Activated CD4-positive, alpha-beta memory T cell treated with anti-CD3 and anti-CD28 coated beads, Interleukin-2, amount 10 ng/mL, durations not matched to agents 7 days and 5 days (primary cell): ENCODE measurements at regions not wholly inside any gene's neighbourhood (a gene's known extent, or its start where the extent isn't known, plus 50 kb on each side); places are given as distances from the start of the nearest gene placed in this dataset.
"Not testable (repeated sequence)": the region's sequence is repeated elsewhere in the genome, so short reads cannot be mapped to it uniquely, and the experiment has no call there.

Experiments
- CTCF ChIA-PET: fragments of 350-600 bp; sonication (Branson Sonifier 250); formaldehyde crosslinking; loops from one replicate; lab custom pipeline; 2021; ENCODE audit warnings: antibody characterized with exemption, inconsistent platforms; lab: Charles Lee
- POLR2A ChIA-PET: fragments of 350-600 bp; sonication (Branson Sonifier 250); formaldehyde crosslinking; loops from one replicate; lab custom pipeline; 2021; ENCODE audit warnings: antibody characterized with exemption; lab: Charles Lee
- DNase-seq: peaks from one replicate; pipeline ENCODE4 v3.0.0-alpha.2; 2020
- H3K27ac Mint-ChIP-seq: one replicate; pipeline ENCODE4 v1.8.0; 2021; ENCODE audit warnings: mild to moderate bottlenecking, mixed read lengths
- H3K27me3 Mint-ChIP-seq: one replicate; pipeline ENCODE4 v1.8.0; 2021; ENCODE audit warnings: mixed read lengths
- H3K36me3 Mint-ChIP-seq: one replicate; pipeline ENCODE4 v1.8.0; 2021; ENCODE audit warnings: low read depth, mixed read lengths
- H3K4me1 Mint-ChIP-seq: one replicate; pipeline ENCODE4 v1.8.0; 2021; ENCODE audit warnings: mixed read lengths
- H3K4me3 Mint-ChIP-seq: one replicate; pipeline ENCODE4 v1.8.0; 2021; ENCODE audit warnings: mild to moderate bottlenecking, mixed read lengths
- H3K9me3 Mint-ChIP-seq: one replicate; pipeline ENCODE4 v1.8.0; 2021; ENCODE audit warnings: mixed read lengths

GRCh38 chr10:85492684-85493083 lies 873.9 kb downstream of the GRID1 start:
- H3K9me3 Mint-ChIP-seq = no peaks in the 10 kb centered on the region
- no peak for DNase-seq
- no peaks in the 10 kb centered on the region for H3K27me3 Mint-ChIP-seq
- no peaks in the 10 kb centered on the region for H3K36me3 Mint-ChIP-seq
- no peak overlapping the region for H3K4me3 Mint-ChIP-seq
- POLR2A ChIA-PET = no interaction called here
- peaks cover 5% of the 10 kb centered on the region for H3K4me1 Mint-ChIP-seq
- H3K27ac Mint-ChIP-seq = no peak overlapping the region
- CTCF ChIA-PET = no interaction called here

DNA sequence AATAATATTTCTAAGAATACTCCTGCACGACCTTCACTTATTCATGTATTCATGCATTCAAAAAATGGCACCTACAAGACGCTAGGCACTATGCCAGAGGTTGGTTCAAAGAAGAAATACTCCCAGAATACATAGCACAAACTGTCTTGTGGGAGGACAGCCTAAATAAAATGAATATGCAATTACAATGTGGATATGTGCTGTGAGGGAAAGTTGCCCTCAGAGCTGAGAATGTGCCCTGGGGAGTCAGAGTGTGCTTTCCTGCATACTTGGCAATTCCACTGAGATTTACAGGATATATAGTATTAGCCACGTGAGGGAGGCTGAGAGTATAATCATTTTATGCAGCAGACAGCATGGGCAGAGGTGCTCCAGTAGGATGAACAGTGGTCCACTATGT lies 872.9 kb downstream of the GRID1 start:
- H3K4me1 Mint-ChIP-seq = peaks cover 5% of the 10 kb centered on the region
- H3K4me3 Mint-ChIP-seq = no peak overlapping the region
- no peak for DNase-seq
- H3K9me3 Mint-ChIP-seq = no peaks in the 10 kb centered on the region
- H3K36me3 Mint-ChIP-seq = no peaks in the 10 kb centered on the region
- no peak overlapping the region for H3K27ac Mint-ChIP-seq
- ChIA-PET POLR2A (no interaction called here), CTCF (no interaction called here)
- no peaks in the 10 kb centered on the region for H3K27me3 Mint-ChIP-seq

GRCh38 chr10:85504641-85505040 lies 862.0 kb downstream of the GRID1 start:
- CTCF ChIA-PET, H3K27ac Mint-ChIP-seq, H3K9me3 Mint-ChIP-seq, POLR2A ChIA-PET, DNase-seq, H3K4me1 Mint-ChIP-seq, H3K36me3 Mint-ChIP-seq, H3K27me3 Mint-ChIP-seq, H3K4me3 Mint-ChIP-seq: not testable (repeated sequence)

GRCh38 chr10:85508159-85508558 lies 858.4 kb downstream of the GRID1 start:
- Mint-ChIP-seq H3K27me3 (no peaks in the 10 kb centered on the region), H3K4me3 (no peak overlapping the region), H3K36me3 (no peaks in the 10 kb centered on the region), H3K4me1 (no peaks in the 10 kb centered on the region), H3K9me3 (no peaks in the 10 kb centered on the region), H3K27ac (no peak overlapping the region)
- no peak for DNase-seq
- ChIA-PET CTCF (no interaction called here), POLR2A (no interaction called here)

- CTCF ChIA-PET = no interaction called here
- POLR2A ChIA-PET = no interaction called here
Observed at GRCh38 chr10:85510682-85511081, 855.9 kb downstream of the GRID1 start.

DNA sequence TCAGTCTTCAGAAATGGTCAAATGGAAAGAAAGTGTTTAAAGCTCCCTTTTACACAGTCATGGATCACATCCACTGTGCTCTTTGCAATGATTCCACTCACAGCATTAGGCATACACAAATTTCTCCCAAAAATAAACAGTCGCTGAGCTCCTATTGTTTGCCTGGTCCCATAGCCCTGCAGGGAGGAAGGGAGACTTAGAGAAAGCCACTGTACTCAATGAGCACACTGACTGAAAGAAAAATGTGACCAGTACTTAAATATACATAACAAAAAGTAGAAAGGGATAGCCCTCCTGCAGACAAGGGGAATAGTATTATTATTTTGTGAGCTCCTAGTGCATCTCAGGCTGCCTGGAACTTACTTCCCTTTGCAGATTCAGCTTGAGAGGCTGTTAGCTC lies 853.2 kb downstream of the GRID1 start:
- Mint-ChIP-seq H3K27ac (no peak overlapping the region), H3K27me3 (peaks cover 2% of the 10 kb centered on the region), H3K4me1 (no peaks in the 10 kb centered on the region), H3K4me3 (no peak overlapping the region), H3K36me3 (no peaks in the 10 kb centered on the region), H3K9me3 (no peaks in the 10 kb centered on the region)
- ChIA-PET CTCF (no interaction called here), POLR2A (no interaction called here)
- DNase-seq = no peak

More at GRCh38 chr10:85510682-85511081, 855.9 kb downstream of the GRID1 start:
- no peak for DNase-seq
- Mint-ChIP-seq H3K9me3 (no peaks in the 10 kb centered on the region), H3K4me1 (no peaks in the 10 kb centered on the region), H3K36me3 (no peaks in the 10 kb centered on the region), H3K4me3 (no peak overlapping the region), H3K27me3 (peaks cover 2% of the 10 kb centered on the region), H3K27ac (no peak overlapping the region)

GRCh38 chr10:85515316-85515715 lies 851.3 kb downstream of the GRID1 start:
- ChIA-PET CTCF (no interaction called here), POLR2A (no interaction called here)
- H3K27me3 Mint-ChIP-seq = peaks cover 2% of the 10 kb centered on the region
- H3K27ac Mint-ChIP-seq = no peak overlapping the region
- H3K4me1 Mint-ChIP-seq = no peaks in the 10 kb centered on the region
- no peak for DNase-seq
- no peaks in the 10 kb centered on the region for H3K9me3 Mint-ChIP-seq
- H3K4me3 Mint-ChIP-seq = no peak overlapping the region
- H3K36me3 Mint-ChIP-seq = no peaks in the 10 kb centered on the region

DNA sequence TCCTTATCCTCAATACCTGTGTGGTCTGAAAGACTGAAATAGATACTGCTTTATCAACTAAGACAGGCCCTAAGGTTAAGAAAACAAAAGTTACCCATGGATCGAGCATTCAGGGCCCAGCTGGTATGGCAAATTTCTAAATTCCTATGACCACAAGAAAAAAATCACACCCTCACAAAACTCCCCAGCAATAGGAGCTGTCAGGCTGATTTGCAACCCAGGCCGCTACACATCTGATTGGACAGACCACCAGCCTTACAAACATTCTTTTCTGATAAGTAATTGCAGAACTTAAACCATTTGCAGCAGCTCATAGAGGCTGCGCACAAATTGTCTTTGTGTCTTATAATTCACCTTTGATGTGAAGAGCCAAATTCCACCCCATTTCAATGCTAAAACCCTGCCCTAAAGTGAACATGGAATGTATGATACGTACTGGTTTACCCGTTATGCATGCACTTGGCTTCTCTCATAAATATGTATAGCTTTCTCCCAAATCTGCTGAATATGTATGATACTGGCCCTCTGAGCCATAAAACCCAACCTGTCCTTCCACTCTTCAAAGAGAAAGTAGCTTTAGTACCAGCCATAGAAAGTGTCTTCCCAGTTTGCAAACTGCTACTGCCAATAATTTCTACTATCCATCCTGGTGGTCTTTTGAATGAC lies 842.5 kb downstream of the GRID1 start:
- Mint-ChIP-seq H3K9me3 (peaks cover 11% of the 10 kb centered on the region), H3K4me1 (no peaks in the 10 kb centered on the region), H3K4me3 (no peak overlapping the region), H3K36me3 (no peaks in the 10 kb centered on the region), H3K27me3 (no peaks in the 10 kb centered on the region), H3K27ac (no peak overlapping the region)
- ChIA-PET POLR2A (no interaction called here), CTCF (no interaction called here)
- DNase-seq = no peak

DNA sequence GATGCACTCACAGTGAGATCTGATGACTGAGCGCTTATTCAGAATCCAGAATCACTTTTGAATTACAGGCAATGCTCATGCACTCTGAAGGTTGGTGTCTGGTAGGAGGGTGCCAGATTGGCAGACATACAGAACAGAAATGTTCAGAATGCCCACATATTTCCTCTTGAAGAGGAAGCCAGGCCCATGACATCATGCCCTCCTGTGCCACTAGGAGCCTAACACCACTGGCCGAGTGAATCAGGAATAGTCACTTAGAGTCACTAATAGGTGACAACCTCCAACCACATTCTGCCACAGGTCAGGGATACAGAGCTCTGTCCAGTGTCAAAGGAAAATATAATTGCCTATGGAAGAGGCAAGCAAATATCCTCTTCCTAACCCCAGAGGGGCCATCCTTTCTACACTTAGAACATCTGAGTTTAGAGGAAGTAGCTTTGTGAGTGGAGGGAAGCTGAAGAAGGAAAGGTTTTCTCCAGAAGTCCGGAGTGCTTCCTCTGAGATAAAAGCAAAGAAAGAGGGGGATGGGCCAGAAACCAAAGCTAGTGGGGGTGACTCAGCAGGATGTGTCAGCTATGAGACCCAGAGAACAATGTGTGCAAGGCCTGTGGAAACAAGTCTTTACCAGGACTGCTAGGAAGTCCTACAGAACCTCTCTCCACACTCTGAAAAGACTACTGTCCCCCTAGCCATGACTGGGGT lies 838.8 kb downstream of the GRID1 start:
- DNase-seq = no peak
- Mint-ChIP-seq H3K4me3 (no peak overlapping the region), H3K4me1 (no peaks in the 10 kb centered on the region), H3K27me3 (no peaks in the 10 kb centered on the region), H3K36me3 (no peaks in the 10 kb centered on the region), H3K27ac (no peak overlapping the region), H3K9me3 (peaks cover 11% of the 10 kb centered on the region)
- ChIA-PET POLR2A (no interaction called here), CTCF (no interaction called here)

DNA sequence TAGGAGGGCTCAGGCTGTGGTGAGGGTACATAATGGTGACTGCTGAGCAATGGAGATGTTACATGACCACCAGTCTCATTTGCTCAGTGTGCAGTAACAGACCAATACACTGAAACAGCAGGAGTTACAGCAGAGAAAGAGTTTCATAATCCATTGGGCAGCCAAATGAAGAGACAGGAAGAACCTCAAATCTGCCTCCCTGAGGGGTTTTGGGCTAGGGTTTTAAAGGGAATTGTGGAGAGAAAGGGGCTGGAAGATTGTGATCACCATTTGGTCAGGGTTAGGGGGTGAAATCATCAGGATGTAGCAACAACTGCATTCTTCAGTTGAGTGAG lies 838.3 kb downstream of the GRID1 start:
- Mint-ChIP-seq H3K4me1 (no peaks in the 10 kb centered on the region), H3K36me3 (no peaks in the 10 kb centered on the region), H3K27ac (no peak overlapping the region), H3K27me3 (peaks cover 4% of the 10 kb centered on the region), H3K9me3 (peaks cover 11% of the 10 kb centered on the region), H3K4me3 (no peak overlapping the region)
- DNase-seq = no peak
- POLR2A ChIA-PET = no interaction called here
- CTCF ChIA-PET = no interaction called here

- Mint-ChIP-seq H3K4me3 (no peak overlapping the region), H3K9me3 (peaks cover 11% of the 10 kb centered on the region), H3K27me3 (peaks cover 4% of the 10 kb centered on the region), H3K36me3 (no peaks in the 10 kb centered on the region), H3K4me1 (no peaks in the 10 kb centered on the region), H3K27ac (no peak overlapping the region)
- ChIA-PET POLR2A (no interaction called here), CTCF (no interaction called here)
- no peak for DNase-seq
Observed at GRCh38 chr10:85531706-85532105, 834.9 kb downstream of the GRID1 start.

- Mint-ChIP-seq H3K4me1 (no peaks in the 10 kb centered on the region), H3K36me3 (no peaks in the 10 kb centered on the region), H3K27ac (no peak overlapping the region), H3K27me3 (peaks cover 4% of the 10 kb centered on the region), H3K4me3 (no peak overlapping the region), H3K9me3 (peaks cover 9% of the 10 kb centered on the region)
- CTCF ChIA-PET = no interaction called here
- no peak for DNase-seq
- POLR2A ChIA-PET = no interaction called here
Observed at GRCh38 chr10:85532773-85533172, 833.8 kb downstream of the GRID1 start.

- Mint-ChIP-seq H3K27me3 (peaks cover 4% of the 10 kb centered on the region), H3K36me3 (no peaks in the 10 kb centered on the region), H3K27ac (no peak overlapping the region), H3K4me3 (no peak overlapping the region), H3K9me3 (no peaks in the 10 kb centered on the region), H3K4me1 (no peaks in the 10 kb centered on the region)
- no peak for DNase-seq
- CTCF ChIA-PET = no interaction called here
- POLR2A ChIA-PET = interaction anchor here (0.7 kb wide), 1 partner anchor 203 kb away, joined by 3 read pairs; no protein-coding TSS in a partner anchor
Observed at GRCh38 chr10:85535926-85536325, 830.7 kb downstream of the GRID1 start.

DNA sequence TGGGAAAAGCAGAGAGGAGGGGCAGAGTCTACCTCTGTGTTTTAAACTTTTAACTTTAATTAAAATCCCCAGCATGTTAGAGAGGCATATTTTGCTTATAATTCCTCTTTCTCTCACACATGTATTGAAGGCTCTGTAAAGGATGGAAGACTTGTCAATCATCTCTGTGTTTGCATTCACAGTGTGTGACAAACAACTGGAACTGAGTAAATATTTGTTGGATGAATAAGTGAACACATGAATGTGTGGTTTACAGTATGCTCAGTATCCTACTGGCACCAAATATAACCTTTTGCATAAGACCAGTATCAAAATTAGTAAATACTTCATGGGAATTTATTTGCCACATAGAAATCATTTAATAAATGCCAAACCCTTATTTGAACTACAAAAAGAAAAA lies 829.0 kb downstream of the GRID1 start:
- Mint-ChIP-seq H3K27me3 (peaks cover 4% of the 10 kb centered on the region), H3K27ac (no peak overlapping the region), H3K4me3 (no peak overlapping the region), H3K4me1 (no peaks in the 10 kb centered on the region), H3K36me3 (no peaks in the 10 kb centered on the region), H3K9me3 (no peaks in the 10 kb centered on the region)
- ChIA-PET POLR2A (no interaction called here), CTCF (no interaction called here)
- DNase-seq = no peak
